Muscle of leg (tissue), 3 donors: ENCODE measurements at regions not wholly inside any gene's neighbourhood (a gene's known extent, or its start where the extent isn't known, plus 50 kb on each side); places are given as distances from the start of the nearest gene placed in this dataset.
"Not testable (repeated sequence)": the region's sequence is repeated elsewhere in the genome, so short reads cannot be mapped to it uniquely, and the experiment has no call there.

Source experiments
- DNase-seq: peaks from one replicate; pipeline ENCODE4 v3.0.0; 2013
- H3K27ac ChIP-seq: one replicate; pipeline ENCODE4 v1.5.1; 2013; ENCODE audit warnings: mild to moderate bottlenecking, low read length, control low read depth
- H3K27me3 ChIP-seq: one replicate; pipeline ENCODE4 v1.6.1; 2013; ENCODE audit warnings: low read length; ENCODE audit not compliant: control insufficient read depth, insufficient read depth
- H3K36me3 ChIP-seq: one replicate; pipeline ENCODE4 v1.6.1; 2013; ENCODE audit warnings: low read length; ENCODE audit not compliant: control insufficient read depth, insufficient read depth
- H3K4me1 ChIP-seq: one replicate; pipeline ENCODE4 v1.6.1; 2013; ENCODE audit warnings: low read length; ENCODE audit not compliant: control insufficient read depth, insufficient read depth
- H3K4me3 ChIP-seq: one replicate; pipeline ENCODE4 v1.5.1; 2013; ENCODE audit warnings: low read length, control low read depth
- H3K9me3 ChIP-seq: replicated peaks from 2 replicates; pipeline ENCODE4 v1.6.1; 2013; ENCODE audit warnings: low read depth, low read length; ENCODE audit not compliant: control insufficient read depth
- WGBS: methylation state at CpG from one replicate; pipeline ENCODE4 v1.1.5; 2013; ENCODE audit warnings: missing lambda C conversion rate; ENCODE audit not compliant: insufficient coverage; 5-methylcytosine and 5-hydroxymethylcytosine counted together

- H3K27me3 ChIP-seq: no peaks in the 10 kb centered on the region
- no peak overlapping the region for H3K4me3 ChIP-seq
- no peaks in the 10 kb centered on the region for H3K9me3 ChIP-seq
- H3K4me1 ChIP-seq: no peaks in the 10 kb centered on the region
- H3K36me3 ChIP-seq: no peaks in the 10 kb centered on the region
- H3K27ac ChIP-seq: no peak overlapping the region
- DNase-seq: no peak
Observed at GRCh38 chr3:103184772-103185171, 750.0 kb downstream of the ZPLD1 start.

DNA sequence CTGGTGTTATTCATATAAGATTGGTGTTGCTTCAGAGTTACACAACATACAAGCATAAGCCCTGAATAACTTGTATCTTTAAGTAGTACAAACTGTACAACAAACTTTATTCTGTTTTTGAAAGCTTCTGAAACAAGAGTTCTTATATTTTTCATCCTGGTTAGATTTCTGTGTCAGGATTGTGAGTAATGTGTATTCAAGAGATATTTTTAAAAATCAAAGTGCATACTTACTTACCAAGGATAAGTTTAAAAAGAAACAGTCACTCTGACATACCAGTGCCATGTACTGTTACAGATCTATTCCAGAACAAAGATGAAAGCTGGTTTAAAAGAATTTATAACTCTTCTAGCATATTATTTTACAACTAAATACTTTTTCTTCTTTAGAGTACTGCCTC, 755.1 kb downstream of the ZPLD1 start:
- H3K36me3 ChIP-seq: no peaks in the 10 kb centered on the region
- no peak overlapping the region for H3K27ac ChIP-seq
- no peak for DNase-seq
- H3K4me3 ChIP-seq: no peak overlapping the region
- H3K4me1 ChIP-seq: no peaks in the 10 kb centered on the region
- no peaks in the 10 kb centered on the region for H3K27me3 ChIP-seq
- no peaks in the 10 kb centered on the region for H3K9me3 ChIP-seq

DNA sequence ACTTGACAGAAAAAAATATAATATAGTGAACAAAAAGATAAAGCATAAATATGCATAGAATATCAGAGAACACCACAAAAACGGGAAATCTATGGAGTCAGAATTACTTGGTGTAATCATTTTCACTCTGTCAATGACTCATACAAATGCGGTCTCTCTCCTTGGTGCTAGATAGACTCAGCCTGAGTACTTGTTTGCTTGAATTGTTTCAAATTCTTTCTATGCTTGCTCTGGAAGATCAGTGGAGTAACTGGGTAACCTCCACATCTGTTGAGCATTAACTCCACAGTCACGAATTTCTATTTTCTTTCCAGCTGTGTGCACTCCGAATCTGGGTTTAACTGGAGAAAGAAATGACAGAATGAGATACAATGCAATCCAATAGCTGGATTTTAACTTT, 760.4 kb downstream of the ZPLD1 start:
- no CpG with 5 or more reads among the region's 4 CpGs for WGBS
- Histone ChIP-seq H3K27me3 (no peaks in the 10 kb centered on the region), H3K4me3 (no peak overlapping the region), H3K27ac (no peak overlapping the region), H3K9me3 (no peaks in the 10 kb centered on the region), H3K4me1 (no peaks in the 10 kb centered on the region), H3K36me3 (no peaks in the 10 kb centered on the region)
- peak; percentile 61 for DNase-seq

GRCh38 chr3:103203441-103203840, 768.6 kb downstream of the ZPLD1 start:
- Histone ChIP-seq H3K27me3 (no peaks in the 10 kb centered on the region), H3K36me3 (no peaks in the 10 kb centered on the region), H3K4me3 (no peak overlapping the region), H3K9me3 (no peaks in the 10 kb centered on the region), H3K27ac (no peak overlapping the region), H3K4me1 (no peaks in the 10 kb centered on the region)
- WGBS: no CpG with 5 or more reads among the region's 4 CpGs
- DNase-seq: no peak

DNA sequence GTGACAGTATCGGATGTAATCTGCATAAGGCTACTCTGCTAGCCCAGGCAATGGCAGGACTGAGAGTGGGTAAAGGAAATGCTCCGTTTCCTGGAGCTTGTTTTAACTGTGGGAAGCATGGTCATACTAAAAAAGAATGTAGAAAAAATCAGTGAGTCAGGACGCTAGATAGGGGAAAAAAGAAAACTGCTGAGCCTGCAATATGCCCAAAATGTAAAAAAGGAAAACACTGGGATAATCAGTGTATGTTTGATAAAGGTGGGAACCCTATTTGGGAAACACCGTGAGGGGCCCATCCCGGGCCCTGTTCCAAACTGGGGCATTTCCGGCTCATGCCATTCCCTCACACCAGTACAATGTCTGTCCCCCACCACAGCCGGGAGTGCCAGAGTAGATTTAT, 775.8 kb downstream of the ZPLD1 start:
- H3K4me3 ChIP-seq: no peak overlapping the region
- WGBS: 17% methylated on average over 3 of the region's 7 CpGs
- H3K36me3 ChIP-seq: no peaks in the 10 kb centered on the region
- DNase-seq: no peak
- no peaks in the 10 kb centered on the region for H3K9me3 ChIP-seq
- H3K27ac ChIP-seq: no peak overlapping the region
- H3K27me3 ChIP-seq: no peaks in the 10 kb centered on the region
- no peaks in the 10 kb centered on the region for H3K4me1 ChIP-seq

DNA sequence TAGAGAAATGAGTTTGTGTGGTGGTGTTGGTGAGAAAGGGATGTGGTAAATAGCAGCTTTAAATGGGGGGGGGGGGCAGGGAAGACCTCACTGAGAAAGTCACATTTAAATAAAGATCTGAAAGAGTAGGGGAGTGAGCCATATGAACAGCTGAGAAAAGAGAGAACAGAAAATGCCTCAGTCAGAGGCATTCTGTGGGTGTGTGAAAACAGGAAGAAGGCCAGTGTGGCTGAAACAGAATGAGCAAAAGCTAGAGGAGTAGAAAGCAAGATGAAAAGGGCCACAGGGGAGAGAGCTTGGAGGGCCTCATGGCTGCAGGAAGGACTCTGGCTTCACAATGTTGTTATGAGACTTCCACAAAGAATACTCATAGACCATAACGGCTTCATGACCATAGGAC, 783.3 kb downstream of the ZPLD1 start:
- no peaks in the 10 kb centered on the region for H3K36me3 ChIP-seq
- WGBS: no CpG with 5 or more reads among the region's 1 CpG
- no peaks in the 10 kb centered on the region for H3K4me1 ChIP-seq
- no peaks in the 10 kb centered on the region for H3K9me3 ChIP-seq
- H3K4me3 ChIP-seq: no peak overlapping the region
- no peak overlapping the region for H3K27ac ChIP-seq
- DNase-seq: no peak
- H3K27me3 ChIP-seq: no peaks in the 10 kb centered on the region

DNA sequence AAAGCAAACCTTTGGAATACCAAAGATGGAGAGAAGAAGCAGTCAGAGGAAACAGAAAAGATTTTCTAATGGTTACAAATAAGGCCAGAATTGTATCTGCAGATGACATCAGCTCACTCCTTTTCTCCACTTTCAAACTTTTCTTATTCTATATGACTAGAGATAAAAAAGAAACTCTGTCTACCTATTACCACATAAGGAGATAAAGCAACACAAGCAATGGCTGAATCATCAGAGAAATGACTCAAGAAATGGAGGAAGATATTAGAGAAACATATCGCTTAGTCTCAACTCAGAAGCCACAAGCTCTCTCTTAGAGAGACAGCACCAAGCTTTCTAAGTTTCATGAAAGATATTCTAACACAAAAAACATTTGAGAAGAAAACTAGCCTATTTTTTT, 784.0 kb downstream of the ZPLD1 start:
- WGBS: no CpG with 5 or more reads among the region's 1 CpG

GRCh38 chr3:103227651-103228050, 792.8 kb downstream of the ZPLD1 start:
- WGBS: no CpG with 5 or more reads among the region's 4 CpGs
- Histone ChIP-seq H3K4me1 (no peaks in the 10 kb centered on the region), H3K9me3 (no peaks in the 10 kb centered on the region), H3K27ac (no peak overlapping the region), H3K4me3 (no peak overlapping the region), H3K27me3 (no peaks in the 10 kb centered on the region), H3K36me3 (no peaks in the 10 kb centered on the region)
- no peak for DNase-seq

More for the DNA sequence above, 784.0 kb downstream of the ZPLD1 start:
- no peaks in the 10 kb centered on the region for H3K9me3 ChIP-seq
- DNase-seq: no peak
- H3K27ac ChIP-seq: no peak overlapping the region
- H3K36me3 ChIP-seq: no peaks in the 10 kb centered on the region
- H3K27me3 ChIP-seq: no peaks in the 10 kb centered on the region
- no peak overlapping the region for H3K4me3 ChIP-seq
- no peaks in the 10 kb centered on the region for H3K4me1 ChIP-seq

DNA sequence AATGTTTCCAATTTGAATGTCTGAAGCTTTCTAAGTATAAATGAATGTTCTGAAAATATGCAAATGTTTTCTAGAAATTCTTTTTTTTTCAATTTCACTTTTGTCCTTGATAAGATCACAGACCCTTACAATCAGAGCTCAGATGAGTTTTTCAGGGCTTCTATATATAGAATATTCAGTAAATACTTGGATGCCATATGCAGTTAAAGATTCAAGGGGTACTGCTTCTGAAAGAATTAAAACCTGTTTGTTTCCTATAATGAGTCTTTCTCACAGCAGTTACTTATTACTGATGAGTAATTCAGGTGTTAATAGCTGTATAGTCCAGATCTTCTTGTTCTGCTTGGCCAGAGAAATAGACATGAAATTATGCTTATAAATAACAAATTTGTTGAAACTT, 812.6 kb downstream of the ZPLD1 start:
- Histone ChIP-seq H3K36me3 (no peaks in the 10 kb centered on the region), H3K27ac (no peak overlapping the region), H3K4me3 (no peak overlapping the region), H3K9me3 (no peaks in the 10 kb centered on the region), H3K4me1 (no peaks in the 10 kb centered on the region), H3K27me3 (no peaks in the 10 kb centered on the region)
- DNase-seq: no peak

DNA sequence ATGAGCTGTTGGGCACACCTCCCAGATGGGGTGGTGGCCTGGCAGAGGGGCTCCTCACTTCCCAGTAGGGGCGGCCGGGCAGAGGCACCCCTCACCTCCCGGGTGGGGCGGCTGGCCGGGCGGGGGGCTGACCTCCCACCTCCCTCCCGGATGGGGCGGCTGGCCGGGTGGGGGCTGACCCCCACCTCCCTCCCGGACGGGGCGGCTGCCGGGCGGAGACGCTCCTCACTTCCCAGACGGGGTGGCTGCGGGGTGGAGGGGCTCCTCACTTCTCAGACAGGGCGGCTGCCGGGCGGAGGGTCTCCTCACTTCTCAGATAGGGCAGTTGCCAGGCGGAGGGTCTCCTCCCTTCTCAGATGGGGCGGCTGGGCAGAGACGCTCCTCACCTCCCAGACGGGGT, 820.0 kb downstream of the ZPLD1 start:
- H3K9me3 ChIP-seq: not testable (repeated sequence)

DNA sequence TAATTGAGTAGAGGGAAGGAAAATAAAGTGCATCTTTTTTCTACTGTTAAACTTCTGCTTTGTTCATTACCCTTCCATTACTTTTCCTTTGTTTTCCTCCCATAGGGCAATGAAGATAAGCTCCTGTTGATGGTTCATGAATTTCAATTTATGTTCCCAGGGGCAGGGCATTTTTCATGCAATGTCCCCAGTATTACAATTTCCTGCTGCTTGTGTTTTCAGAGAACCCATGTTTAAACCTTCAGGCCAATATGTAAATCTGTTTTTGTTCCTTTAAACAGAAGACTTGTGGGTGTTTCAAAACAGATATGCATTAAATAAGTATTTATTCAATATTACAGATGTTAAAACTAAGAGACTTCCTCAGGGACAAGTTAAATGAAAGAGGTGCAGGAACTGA, 834.5 kb downstream of the ZPLD1 start:
- no peaks in the 10 kb centered on the region for H3K27me3 ChIP-seq
- no peak overlapping the region for H3K27ac ChIP-seq
- H3K9me3 ChIP-seq: no peaks in the 10 kb centered on the region
- H3K36me3 ChIP-seq: no peaks in the 10 kb centered on the region
- H3K4me3 ChIP-seq: no peak overlapping the region
- no peak for DNase-seq
- no peaks in the 10 kb centered on the region for H3K4me1 ChIP-seq

More for the DNA sequence above, 820.0 kb downstream of the ZPLD1 start:
- whole genome bisulfite sequencing: no CpG with 5 or more reads among the region's 24 CpGs
- DNase-seq, H3K36me3 ChIP-seq, H3K27ac ChIP-seq, H3K4me3 ChIP-seq, H3K4me1 ChIP-seq, H3K27me3 ChIP-seq: not testable (repeated sequence)
